KMS-11 (cell line): ENCODE measurements at regions not wholly inside any gene's neighbourhood (a gene's known extent, or its start where the extent isn't known, plus 50 kb on each side); places are given as distances from the start of the nearest gene placed in this dataset.

Experiments
- H2AFZ ChIP-seq: fragments of 200-600 bp; sonication (generic); 2 replicates; pipeline ENCODE4 v1.6.1; 2016; ENCODE audit warnings: antibody characterized with exemption, mixed run types, low read depth
- H3K27ac ChIP-seq: fragments of 200-600 bp; sonication (generic); 2 replicates; pipeline ENCODE4 v1.6.1; 2016; ENCODE audit warnings: mild to moderate bottlenecking, mixed run types
- H3K27me3 ChIP-seq: fragments of 200-600 bp; sonication (generic); 2 replicates; pipeline ENCODE4 v1.6.1; 2017; ENCODE audit warnings: mild to moderate bottlenecking, low read depth, mixed run types, moderate library complexity; ENCODE audit not compliant: insufficient read depth
- H3K36me3 ChIP-seq: fragments of 200-600 bp; sonication (generic); 2 replicates; pipeline ENCODE4 v1.6.1; 2017; ENCODE audit warnings: mild to moderate bottlenecking, mixed run types; ENCODE audit not compliant: insufficient read depth
- H3K4me1 ChIP-seq: fragments of 200-600 bp; sonication (generic); 2 replicates; pipeline ENCODE4 v1.6.1; 2016; ENCODE audit warnings: mild to moderate bottlenecking, low read depth, mixed run types; ENCODE audit not compliant: poor library complexity, severe bottlenecking
- H3K4me2 ChIP-seq: fragments of 200-600 bp; sonication (generic); 2 replicates; pipeline ENCODE4 v1.7.0; 2016; ENCODE audit warnings: mild to moderate bottlenecking, mixed run types
- H3K4me3 ChIP-seq: fragments of 200-600 bp; sonication (generic); IDR thresholded peaks from 2 replicates; pipeline ENCODE4 v1.6.1; 2017; ENCODE audit warnings: low read depth, low read length, mixed read lengths; ENCODE audit not compliant: insufficient read depth
- H3K79me2 ChIP-seq: fragments of 200-600 bp; sonication (generic); 2 replicates; pipeline ENCODE4 v1.6.1; 2016; ENCODE audit warnings: low read depth, mixed run types; ENCODE audit not compliant: insufficient read depth
- H3K9ac ChIP-seq: fragments of 200-600 bp; sonication (generic); 2 replicates; pipeline ENCODE4 v1.6.1; 2016; ENCODE audit warnings: mild to moderate bottlenecking, mixed run types
- H4K20me1 ChIP-seq: fragments of 200-600 bp; sonication (generic); 2 replicates; pipeline ENCODE4 v1.6.1; 2016; ENCODE audit warnings: mild to moderate bottlenecking, mixed run types; ENCODE audit not compliant: insufficient read depth
- TF ChIP-seq, protein P1 (sequence below): fragments of 200-600 bp; sonication (generic); conservative IDR thresholded peaks from 2 replicates; pipeline ENCODE4 v1.6.1; 2017; ENCODE audit warnings: low read depth, mild to moderate bottlenecking, antibody characterized with exemption, low read length, moderate library complexity, mixed read lengths

DNA sequence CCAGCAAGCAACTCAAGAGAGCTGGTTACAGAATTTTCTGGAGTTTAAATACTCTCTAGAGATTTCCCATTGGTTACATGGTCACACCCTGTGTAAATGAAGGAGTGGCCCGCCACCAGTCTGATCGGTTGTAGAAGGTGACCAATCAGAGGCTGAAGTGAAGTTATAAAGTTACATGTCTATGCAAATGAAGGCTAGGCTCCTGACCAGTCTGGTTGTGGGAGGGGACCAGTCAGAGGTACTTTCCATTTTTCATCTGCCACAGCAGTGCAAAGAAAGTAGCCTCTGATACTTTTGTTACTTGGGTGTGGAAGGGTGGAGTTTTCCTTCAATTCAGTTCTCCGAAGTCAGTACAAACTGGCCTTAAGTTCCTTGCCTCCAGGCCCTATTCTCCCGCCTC is 273.7 kb downstream of the BARHL2 start:
- Histone ChIP-seq H3K36me3 (no peaks in the 10 kb centered on the region), H3K27ac (no peak overlapping the region), H3K4me3 (no peak overlapping the region), H2AFZ (no peak overlapping the region), H3K9ac (no peak overlapping the region), H3K27me3 (no peaks in the 10 kb centered on the region), H3K79me2 (no peaks in the 10 kb centered on the region), H4K20me1 (no peaks in the 10 kb centered on the region), H3K4me2 (no peak overlapping the region), H3K4me1 (no peaks in the 10 kb centered on the region)
- TF ChIP-seq, protein P1, sequence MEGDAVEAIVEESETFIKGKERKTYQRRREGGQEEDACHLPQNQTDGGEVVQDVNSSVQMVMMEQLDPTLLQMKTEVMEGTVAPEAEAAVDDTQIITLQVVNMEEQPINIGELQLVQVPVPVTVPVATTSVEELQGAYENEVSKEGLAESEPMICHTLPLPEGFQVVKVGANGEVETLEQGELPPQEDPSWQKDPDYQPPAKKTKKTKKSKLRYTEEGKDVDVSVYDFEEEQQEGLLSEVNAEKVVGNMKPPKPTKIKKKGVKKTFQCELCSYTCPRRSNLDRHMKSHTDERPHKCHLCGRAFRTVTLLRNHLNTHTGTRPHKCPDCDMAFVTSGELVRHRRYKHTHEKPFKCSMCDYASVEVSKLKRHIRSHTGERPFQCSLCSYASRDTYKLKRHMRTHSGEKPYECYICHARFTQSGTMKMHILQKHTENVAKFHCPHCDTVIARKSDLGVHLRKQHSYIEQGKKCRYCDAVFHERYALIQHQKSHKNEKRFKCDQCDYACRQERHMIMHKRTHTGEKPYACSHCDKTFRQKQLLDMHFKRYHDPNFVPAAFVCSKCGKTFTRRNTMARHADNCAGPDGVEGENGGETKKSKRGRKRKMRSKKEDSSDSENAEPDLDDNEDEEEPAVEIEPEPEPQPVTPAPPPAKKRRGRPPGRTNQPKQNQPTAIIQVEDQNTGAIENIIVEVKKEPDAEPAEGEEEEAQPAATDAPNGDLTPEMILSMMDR, result no peak

DNA sequence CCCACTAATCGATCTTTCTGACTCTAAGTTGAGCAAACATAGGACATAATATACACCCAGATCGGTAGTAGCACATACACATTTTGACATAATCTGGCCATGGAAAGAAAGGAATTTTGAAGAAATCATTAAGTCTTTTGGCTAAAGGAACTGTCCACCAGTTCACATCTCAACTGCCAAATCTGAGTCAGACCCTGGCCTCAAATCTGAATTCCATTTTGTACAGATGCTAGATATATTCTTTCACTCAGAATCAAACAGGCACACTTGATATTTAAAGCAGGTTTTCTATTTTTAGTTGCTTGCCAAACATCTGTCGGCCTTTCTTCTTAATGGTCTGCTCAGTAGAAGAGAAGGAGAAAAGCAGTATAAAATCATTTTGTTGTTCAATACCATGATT is 281.8 kb downstream of the BARHL2 start:
- TF ChIP-seq, protein P1, result no peak
- H4K20me1 ChIP-seq, result no peaks in the 10 kb centered on the region
- no peaks in the 10 kb centered on the region for H3K36me3 ChIP-seq
- H3K4me3 ChIP-seq, result no peak overlapping the region
- no peak overlapping the region for H3K27ac ChIP-seq
- H2AFZ ChIP-seq, result no peak overlapping the region
- H3K4me1 ChIP-seq, result no peaks in the 10 kb centered on the region
- no peak overlapping the region for H3K4me2 ChIP-seq
- H3K27me3 ChIP-seq, result no peaks in the 10 kb centered on the region
- no peak overlapping the region for H3K9ac ChIP-seq
- no peaks in the 10 kb centered on the region for H3K79me2 ChIP-seq

- no peak overlapping the region for H3K4me2 ChIP-seq
- H3K27ac ChIP-seq, result no peak overlapping the region
- H3K4me3 ChIP-seq, result no peak overlapping the region
- no peaks in the 10 kb centered on the region for H3K27me3 ChIP-seq
- no peaks in the 10 kb centered on the region for H3K79me2 ChIP-seq
- no peaks in the 10 kb centered on the region for H3K36me3 ChIP-seq
- H2AFZ ChIP-seq, result no peak overlapping the region
- no peak overlapping the region for H3K9ac ChIP-seq
- no peaks in the 10 kb centered on the region for H3K4me1 ChIP-seq
- TF ChIP-seq, protein P1, result peak; percentile 25; the same call in 1 of the 2 replicates
- no peaks in the 10 kb centered on the region for H4K20me1 ChIP-seq
These were observed 282.6 kb downstream of the BARHL2 start for GRCh38 chr1:90434460-90434859.

- no peaks in the 10 kb centered on the region for H3K36me3 ChIP-seq
- H3K79me2 ChIP-seq, result no peaks in the 10 kb centered on the region
- no peaks in the 10 kb centered on the region for H4K20me1 ChIP-seq
- H3K9ac ChIP-seq, result no peak overlapping the region
- H3K4me3 ChIP-seq, result no peak overlapping the region
- H3K4me1 ChIP-seq, result no peaks in the 10 kb centered on the region
- no peak overlapping the region for H3K4me2 ChIP-seq
- TF ChIP-seq, protein P1, result no peak
- no peak overlapping the region for H2AFZ ChIP-seq
- H3K27ac ChIP-seq, result no peak overlapping the region
- H3K27me3 ChIP-seq, result no peaks in the 10 kb centered on the region
These were observed 300.0 kb downstream of the BARHL2 start for GRCh38 chr1:90417126-90417525.
